ENCODE measurements at regions not wholly inside any gene's neighbourhood (a gene's known extent, or its start where the extent isn't known, plus 50 kb on each side); places are given as distances from the start of the nearest gene placed in this dataset.

DNA sequence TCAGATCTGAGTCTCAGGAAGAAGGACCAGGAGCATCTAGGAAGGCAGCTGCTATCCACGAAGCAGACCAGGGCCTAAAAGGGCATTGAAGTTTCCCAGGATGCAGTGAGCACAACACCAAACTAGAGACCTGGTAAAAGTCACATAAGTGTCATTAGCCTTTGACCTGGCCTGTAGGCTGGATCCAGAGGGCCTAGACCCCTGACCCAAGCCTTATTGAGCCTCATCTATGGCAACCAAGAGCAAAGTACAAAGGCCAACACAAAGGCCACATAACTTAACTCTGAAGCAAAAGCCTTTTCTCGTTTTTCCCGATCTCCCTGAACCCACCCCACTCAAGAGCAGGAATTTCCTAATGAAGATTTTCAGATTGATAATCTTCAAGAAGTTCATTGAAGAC, 127.3 kb upstream of the SRD5A2 start:
- TF ChIP-seq, protein P1, sequence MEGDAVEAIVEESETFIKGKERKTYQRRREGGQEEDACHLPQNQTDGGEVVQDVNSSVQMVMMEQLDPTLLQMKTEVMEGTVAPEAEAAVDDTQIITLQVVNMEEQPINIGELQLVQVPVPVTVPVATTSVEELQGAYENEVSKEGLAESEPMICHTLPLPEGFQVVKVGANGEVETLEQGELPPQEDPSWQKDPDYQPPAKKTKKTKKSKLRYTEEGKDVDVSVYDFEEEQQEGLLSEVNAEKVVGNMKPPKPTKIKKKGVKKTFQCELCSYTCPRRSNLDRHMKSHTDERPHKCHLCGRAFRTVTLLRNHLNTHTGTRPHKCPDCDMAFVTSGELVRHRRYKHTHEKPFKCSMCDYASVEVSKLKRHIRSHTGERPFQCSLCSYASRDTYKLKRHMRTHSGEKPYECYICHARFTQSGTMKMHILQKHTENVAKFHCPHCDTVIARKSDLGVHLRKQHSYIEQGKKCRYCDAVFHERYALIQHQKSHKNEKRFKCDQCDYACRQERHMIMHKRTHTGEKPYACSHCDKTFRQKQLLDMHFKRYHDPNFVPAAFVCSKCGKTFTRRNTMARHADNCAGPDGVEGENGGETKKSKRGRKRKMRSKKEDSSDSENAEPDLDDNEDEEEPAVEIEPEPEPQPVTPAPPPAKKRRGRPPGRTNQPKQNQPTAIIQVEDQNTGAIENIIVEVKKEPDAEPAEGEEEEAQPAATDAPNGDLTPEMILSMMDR (IDR thresholded peaks at IDR 0.05 in 2 of 3, conservative IDR thresholded peaks at IDR 0.05 in 1 of 3; ENCODE audit: control insufficient read depth in 2 of 3, extremely low read depth in 1 of 3, insufficient read depth in 1 of 3, low read depth in 3 of 3, low read length in 3 of 3), result no peak
- TF ChIP-seq USF2 (IDR thresholded peaks at IDR 0.05; ENCODE audit: borderline replicate concordance, low read depth, low read length) (no peak), SIN3A (IDR thresholded peaks at IDR 0.05; ENCODE audit: low read depth, low read length) (no peak), TCF12 (IDR thresholded peaks at IDR 0.05; ENCODE audit: low read depth, low read length) (no peak), YBX1 (IDR thresholded peaks at IDR 0.05) (no peak), ZBTB4 (CRISPR knock-in tag; IDR thresholded peaks at IDR 0.05) (no peak), ATF7 (IDR thresholded peaks at IDR 0.05; ENCODE audit: low read depth) (no peak)
- TF ChIP-seq, protein P2, sequence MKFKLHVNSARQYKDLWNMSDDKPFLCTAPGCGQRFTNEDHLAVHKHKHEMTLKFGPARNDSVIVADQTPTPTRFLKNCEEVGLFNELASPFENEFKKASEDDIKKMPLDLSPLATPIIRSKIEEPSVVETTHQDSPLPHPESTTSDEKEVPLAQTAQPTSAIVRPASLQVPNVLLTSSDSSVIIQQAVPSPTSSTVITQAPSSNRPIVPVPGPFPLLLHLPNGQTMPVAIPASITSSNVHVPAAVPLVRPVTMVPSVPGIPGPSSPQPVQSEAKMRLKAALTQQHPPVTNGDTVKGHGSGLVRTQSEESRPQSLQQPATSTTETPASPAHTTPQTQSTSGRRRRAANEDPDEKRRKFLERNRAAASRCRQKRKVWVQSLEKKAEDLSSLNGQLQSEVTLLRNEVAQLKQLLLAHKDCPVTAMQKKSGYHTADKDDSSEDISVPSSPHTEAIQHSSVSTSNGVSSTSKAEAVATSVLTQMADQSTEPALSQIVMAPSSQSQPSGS (IDR thresholded peaks at IDR 0.05; ENCODE audit: low read length), result no peak

Data from GM12878 (cell line).